ENCODE measurements at regions not wholly inside any gene's neighbourhood (a gene's known extent, or its start where the extent isn't known, plus 50 kb on each side); places are given as distances from the start of the nearest gene placed in this dataset.
"Not testable (repeated sequence)": the region's sequence is repeated elsewhere in the genome, so short reads cannot be mapped to it uniquely, and the experiment has no call there.

DNA sequence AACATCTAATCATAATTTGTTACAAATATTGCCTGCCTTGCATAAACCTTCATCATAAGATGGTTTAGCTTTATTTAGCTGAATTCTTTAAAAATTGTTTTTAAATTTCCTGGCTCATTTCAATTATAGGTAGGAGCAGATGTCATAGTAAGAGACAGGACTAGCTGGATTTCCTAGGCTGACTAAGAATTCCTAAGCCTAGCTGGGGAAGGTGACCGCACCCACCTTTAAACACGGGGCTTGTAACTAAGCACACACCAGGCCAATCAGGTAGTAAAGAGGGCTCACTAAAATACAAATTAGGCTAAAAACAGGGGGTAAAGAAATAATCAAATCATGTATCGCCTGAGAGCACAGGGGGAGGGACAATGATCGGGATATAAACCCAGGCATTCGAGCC, 96.6 kb upstream of the PRDM9 start:
- TF ChIP-seq, protein P1, sequence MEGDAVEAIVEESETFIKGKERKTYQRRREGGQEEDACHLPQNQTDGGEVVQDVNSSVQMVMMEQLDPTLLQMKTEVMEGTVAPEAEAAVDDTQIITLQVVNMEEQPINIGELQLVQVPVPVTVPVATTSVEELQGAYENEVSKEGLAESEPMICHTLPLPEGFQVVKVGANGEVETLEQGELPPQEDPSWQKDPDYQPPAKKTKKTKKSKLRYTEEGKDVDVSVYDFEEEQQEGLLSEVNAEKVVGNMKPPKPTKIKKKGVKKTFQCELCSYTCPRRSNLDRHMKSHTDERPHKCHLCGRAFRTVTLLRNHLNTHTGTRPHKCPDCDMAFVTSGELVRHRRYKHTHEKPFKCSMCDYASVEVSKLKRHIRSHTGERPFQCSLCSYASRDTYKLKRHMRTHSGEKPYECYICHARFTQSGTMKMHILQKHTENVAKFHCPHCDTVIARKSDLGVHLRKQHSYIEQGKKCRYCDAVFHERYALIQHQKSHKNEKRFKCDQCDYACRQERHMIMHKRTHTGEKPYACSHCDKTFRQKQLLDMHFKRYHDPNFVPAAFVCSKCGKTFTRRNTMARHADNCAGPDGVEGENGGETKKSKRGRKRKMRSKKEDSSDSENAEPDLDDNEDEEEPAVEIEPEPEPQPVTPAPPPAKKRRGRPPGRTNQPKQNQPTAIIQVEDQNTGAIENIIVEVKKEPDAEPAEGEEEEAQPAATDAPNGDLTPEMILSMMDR (IDR thresholded peaks at IDR 0.05) = not testable (repeated sequence)
- not testable (repeated sequence) for TF ChIP-seq POLR2A, POLR2AphosphoS5 (IDR thresholded peaks at IDR 0.05)

Measured in prostate gland (tissue), 2 donors.